BE2C (cell line): ENCODE measurements at regions not wholly inside any gene's neighbourhood (a gene's known extent, or its start where the extent isn't known, plus 50 kb on each side); places are given as distances from the start of the nearest gene placed in this dataset.

ENCODE experiments used
- DNase-seq: peaks from one replicate; pipeline ENCODE4 v3.0.0-alpha.2; 2020
- H3K27me3 ChIP-seq: fragments of 250-450 bp; sonication (Bioruptor Pico); 2 replicates; pipeline ENCODE4 v1.5.1; 2020; ENCODE audit warnings: mild to moderate bottlenecking
- H3K36me3 ChIP-seq: fragments of 250-450 bp; sonication (Bioruptor Pico); 2 replicates; pipeline ENCODE4 v1.5.1; 2020; ENCODE audit warnings: mild to moderate bottlenecking
- H3K4me1 ChIP-seq: fragments of 250-450 bp; sonication (Bioruptor Pico); 2 replicates; pipeline ENCODE4 v1.5.1; 2020
- H3K4me3 ChIP-seq: 2 replicates; pipeline ENCODE4 v1.5.1; 2011; ENCODE audit warnings: low read depth, low read length
- H3K9me3 ChIP-seq: fragments of 250-450 bp; sonication (Bioruptor Pico); 2 replicates; pipeline ENCODE4 v1.5.1; 2020
- CTCF ChIP-seq: IDR thresholded peaks from 2 replicates; pipeline ENCODE4 v1.5.1; 2012; ENCODE audit warnings: mild to moderate bottlenecking, low read depth, low read length

- Histone ChIP-seq H3K4me3 (no peak overlapping the region), H3K4me1 (no peaks in the 10 kb centered on the region), H3K9me3 (no peaks in the 10 kb centered on the region), H3K36me3 (no peaks in the 10 kb centered on the region), H3K27me3 (no peaks in the 10 kb centered on the region)
- TF ChIP-seq CTCF: no peak
- DNase-seq: no peak
Measured at GRCh38 chr1:81634294-81634693, 166.4 kb upstream of the ADGRL2 start.

- no peaks in the 10 kb centered on the region for H3K4me1 ChIP-seq
- no peaks in the 10 kb centered on the region for H3K27me3 ChIP-seq
- H3K36me3 ChIP-seq: no peaks in the 10 kb centered on the region
- H3K9me3 ChIP-seq: no peaks in the 10 kb centered on the region
- H3K4me3 ChIP-seq: no peak overlapping the region
- no peak for TF ChIP-seq CTCF
- no peak for DNase-seq
Measured at GRCh38 chr1:81619156-81619555, 181.6 kb upstream of the ADGRL2 start.

GRCh38 chr1:81618376-81618775 is 182.4 kb upstream of the ADGRL2 start:
- TF ChIP-seq CTCF: no peak
- Histone ChIP-seq H3K9me3 (no peaks in the 10 kb centered on the region), H3K27me3 (no peaks in the 10 kb centered on the region), H3K36me3 (no peaks in the 10 kb centered on the region), H3K4me1 (no peaks in the 10 kb centered on the region), H3K4me3 (no peak overlapping the region)
- DNase-seq: no peak

DNA sequence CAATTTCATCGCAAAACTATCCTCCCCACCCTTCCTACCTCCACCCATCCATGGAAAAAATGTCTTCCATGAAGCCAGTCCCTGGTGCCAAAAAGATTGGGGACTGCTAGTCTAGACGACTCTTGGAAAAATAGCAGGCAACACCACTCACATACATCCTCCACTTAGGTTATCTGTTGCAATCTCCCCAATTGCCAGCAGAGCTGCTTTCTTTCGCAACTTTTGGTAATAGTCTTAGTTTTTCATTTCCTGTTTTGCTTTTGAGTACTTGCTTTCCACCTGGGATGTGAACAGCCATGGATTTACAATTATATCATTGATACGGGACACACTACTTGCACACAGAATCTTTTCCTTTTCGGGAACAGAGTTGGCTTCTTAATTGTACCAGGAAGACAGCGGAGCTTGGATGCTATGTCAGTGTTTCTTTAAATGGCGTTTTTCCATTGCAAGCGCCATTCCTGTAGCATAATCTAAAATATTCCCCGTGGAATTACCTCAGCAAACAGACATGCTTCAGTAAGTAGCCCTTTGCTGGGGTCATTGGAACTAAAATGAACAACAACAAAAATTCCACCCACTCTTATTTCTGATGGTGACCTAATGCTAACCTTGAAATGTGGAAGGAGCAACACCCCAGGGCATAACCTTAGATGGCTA is 183.3 kb upstream of the ADGRL2 start:
- no peak for TF ChIP-seq CTCF
- Histone ChIP-seq H3K27me3 (no peaks in the 10 kb centered on the region), H3K36me3 (no peaks in the 10 kb centered on the region), H3K4me1 (no peaks in the 10 kb centered on the region), H3K4me3 (no peak overlapping the region), H3K9me3 (no peaks in the 10 kb centered on the region)
- no peak for DNase-seq

DNA sequence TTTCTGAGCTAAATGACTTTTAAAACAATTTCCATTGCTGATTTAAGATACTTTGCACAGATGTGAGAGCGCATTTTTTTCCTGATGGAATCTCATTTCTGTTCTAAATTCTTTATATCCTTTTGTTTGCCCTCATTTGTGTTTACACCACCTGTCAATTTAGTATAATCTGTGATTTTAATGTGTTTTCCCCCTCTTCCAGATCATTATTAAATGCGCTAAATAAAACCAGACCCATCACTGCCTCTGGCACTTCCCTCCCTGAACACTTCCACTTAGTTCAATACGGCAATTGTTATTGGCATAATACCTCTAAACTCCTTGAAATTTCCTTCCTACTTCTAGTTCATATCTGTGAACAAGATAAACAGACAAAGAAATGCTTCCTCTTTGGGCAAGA is 186.9 kb upstream of the ADGRL2 start:
- no peak for TF ChIP-seq CTCF
- H3K36me3 ChIP-seq: no peaks in the 10 kb centered on the region
- H3K27me3 ChIP-seq: no peaks in the 10 kb centered on the region
- no peaks in the 10 kb centered on the region for H3K9me3 ChIP-seq
- H3K4me3 ChIP-seq: no peak overlapping the region
- no peaks in the 10 kb centered on the region for H3K4me1 ChIP-seq
- DNase-seq: no peak

DNA sequence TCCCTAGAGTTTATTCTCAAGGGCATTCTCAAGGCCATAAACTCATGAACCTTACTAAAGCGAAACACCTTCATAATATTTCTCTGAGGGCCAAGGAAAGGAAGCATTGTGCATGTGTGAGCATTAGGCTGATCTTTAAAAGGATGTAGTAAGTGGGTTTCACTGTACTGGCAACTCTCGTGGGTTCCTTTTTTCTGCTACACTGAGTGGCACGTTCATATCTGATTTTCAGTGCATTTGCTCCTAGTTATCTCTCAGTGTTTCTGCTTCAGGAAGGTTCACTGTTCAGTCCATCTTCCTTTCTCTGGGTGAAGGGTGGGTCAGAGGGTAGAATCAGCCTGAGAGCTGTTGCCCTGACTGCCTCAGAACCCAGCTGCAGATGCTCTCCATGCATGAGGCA is 192.8 kb upstream of the ADGRL2 start:
- no peak for DNase-seq
- Histone ChIP-seq H3K27me3 (no peaks in the 10 kb centered on the region), H3K4me3 (no peak overlapping the region), H3K4me1 (no peaks in the 10 kb centered on the region), H3K9me3 (no peaks in the 10 kb centered on the region), H3K36me3 (no peaks in the 10 kb centered on the region)
- no peak for TF ChIP-seq CTCF
